NCI-H2171 (cell line): ENCODE measurements at regions not wholly inside any gene's neighbourhood (a gene's known extent, or its start where the extent isn't known, plus 50 kb on each side); places are given as distances from the start of the nearest gene placed in this dataset.

Experiments
- DNase-seq: peaks from one replicate; lab custom pipeline; 2025; lab: John Stamatoyannopoulos, UW

- no peak for DNase-seq
Measured at GRCh38 chr2:226077841-226078240, 678.3 kb downstream of the NYAP2 start.

- DNase-seq = no peak
Measured at GRCh38 chr2:226077031-226077430, 677.5 kb downstream of the NYAP2 start.

- no peak for DNase-seq
Measured at GRCh38 chr2:226076529-226076928, 677.0 kb downstream of the NYAP2 start.

GRCh38 chr2:226074391-226074790 is 674.9 kb downstream of the NYAP2 start:
- no peak for DNase-seq

- DNase-seq = no peak
Measured at GRCh38 chr2:226073496-226074160, 674.1 kb downstream of the NYAP2 start.

GRCh38 chr2:226066873-226067272 is 667.4 kb downstream of the NYAP2 start:
- no peak for DNase-seq

GRCh38 chr2:226066391-226066790 is 666.9 kb downstream of the NYAP2 start:
- no peak for DNase-seq

- no peak for DNase-seq
Measured at GRCh38 chr2:226064932-226065570, 665.5 kb downstream of the NYAP2 start.

- no peak for DNase-seq
Measured at GRCh38 chr2:226063704-226064440, 664.4 kb downstream of the NYAP2 start.

- DNase-seq = no peak
Measured at GRCh38 chr2:226059961-226060627, 660.6 kb downstream of the NYAP2 start.

GRCh38 chr2:226057914-226058313 is 658.4 kb downstream of the NYAP2 start:
- no peak for DNase-seq

- DNase-seq = no peak
Measured at GRCh38 chr2:226057365-226057764, 657.9 kb downstream of the NYAP2 start.

- no peak for DNase-seq
Measured at GRCh38 chr2:226052772-226053416, 653.4 kb downstream of the NYAP2 start.

- no peak for DNase-seq
Measured at GRCh38 chr2:226050822-226051221, 651.3 kb downstream of the NYAP2 start.

GRCh38 chr2:226048611-226049010 is 649.1 kb downstream of the NYAP2 start:
- no peak for DNase-seq

GRCh38 chr2:226045080-226045479 is 645.6 kb downstream of the NYAP2 start:
- DNase-seq = no peak

- no peak for DNase-seq
Measured at GRCh38 chr2:226040344-226040900, 640.9 kb downstream of the NYAP2 start.

GRCh38 chr2:226037526-226037925 is 638.0 kb downstream of the NYAP2 start:
- DNase-seq = no peak

GRCh38 chr2:226031647-226032501 is 632.4 kb downstream of the NYAP2 start:
- no peak for DNase-seq

GRCh38 chr2:226030788-226031646 is 631.5 kb downstream of the NYAP2 start:
- DNase-seq = no peak
